HG03460 (cell line): ENCODE measurements at regions not wholly inside any gene's neighbourhood (a gene's known extent, or its start where the extent isn't known, plus 50 kb on each side); places are given as distances from the start of the nearest gene placed in this dataset.
"Not testable (repeated sequence)": the region's sequence is repeated elsewhere in the genome, so short reads cannot be mapped to it uniquely, and the experiment has no call there.

Experiments
- ATAC-seq: cut with Tn5 transposase; IDR thresholded peaks from one replicate; pipeline ENCODE4 v1.9.1; 2021; ENCODE audit not compliant: unreplicated experiment

DNA sequence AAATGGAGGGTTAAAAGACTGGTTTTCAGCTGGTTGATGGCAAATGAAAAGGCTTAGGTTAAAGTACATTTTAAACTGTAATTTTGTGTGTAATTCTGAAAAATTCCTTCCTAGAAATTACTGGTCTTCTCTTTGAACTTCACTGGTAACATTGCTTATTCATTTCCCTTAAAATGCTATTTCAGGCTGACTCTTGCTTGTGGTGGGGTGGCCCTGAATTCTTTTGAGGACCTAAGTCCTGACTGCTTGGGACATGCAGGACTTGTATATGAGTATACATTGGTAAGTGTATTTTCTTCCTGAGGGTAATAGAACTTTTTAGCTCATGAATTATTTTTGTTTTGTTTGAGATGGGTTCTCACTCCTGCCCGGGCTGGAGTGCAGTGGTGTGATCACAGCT lies 63.0 kb upstream of the ERV3-1 start:
- ATAC-seq: not testable (repeated sequence)

DNA sequence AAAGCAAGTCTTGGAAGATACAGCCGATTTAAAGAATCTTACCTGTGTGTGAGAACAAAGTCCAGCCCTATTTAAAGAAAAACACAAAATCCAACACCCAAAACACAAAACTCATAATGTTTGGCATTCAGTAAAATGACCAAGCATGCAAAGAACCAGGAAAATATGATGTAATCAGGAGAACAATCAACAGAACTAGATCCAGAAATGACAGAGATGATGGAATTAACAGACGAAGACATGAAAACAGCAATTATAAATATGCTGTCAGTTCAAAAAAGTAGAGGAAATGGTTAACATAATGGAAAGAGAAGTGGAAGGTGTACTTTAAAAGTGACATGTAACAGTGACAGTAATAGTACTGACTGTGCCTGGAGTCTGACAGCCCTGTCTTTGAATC lies 56.1 kb upstream of the ERV3-1 start:
- ATAC-seq: not testable (repeated sequence)

DNA sequence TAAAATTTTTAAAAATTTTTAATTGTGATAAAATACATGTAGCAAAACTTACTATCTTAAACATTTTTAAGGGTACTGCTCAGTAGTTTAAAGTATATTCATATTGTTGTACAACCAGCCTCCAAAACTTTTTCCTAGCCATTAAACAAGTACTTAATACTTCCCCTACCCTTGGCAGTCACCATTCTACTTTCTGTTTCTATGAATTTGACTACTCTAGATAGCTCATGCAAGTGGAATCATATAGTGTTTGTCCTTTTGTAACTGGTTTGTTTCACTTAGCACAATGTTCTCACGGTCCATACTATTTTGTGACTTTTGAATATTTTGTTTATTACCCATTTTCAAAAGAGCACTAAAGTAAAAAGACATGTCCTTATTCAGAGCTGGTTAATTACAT lies 52.8 kb upstream of the ERV3-1 start:
- not testable (repeated sequence) for ATAC-seq
